ENCODE measurements at regions not wholly inside any gene's neighbourhood (a gene's known extent, or its start where the extent isn't known, plus 50 kb on each side); places are given as distances from the start of the nearest gene placed in this dataset.

GRCh38 chr9:2324742-2325141 lies 296.8 kb upstream of the VLDLR start:
- TF ChIP-seq POLR2A (IDR thresholded peaks at IDR 0.05; ENCODE audit: low read depth, low read length) (no peak), CTCF (conservative IDR thresholded peaks at IDR 0.05; ENCODE audit: low read depth, low read length) (no peak)

All from IMR-90 (cell line).